CD8-positive, alpha-beta memory T cell (primary cell): ENCODE measurements at regions not wholly inside any gene's neighbourhood (a gene's known extent, or its start where the extent isn't known, plus 50 kb on each side); places are given as distances from the start of the nearest gene placed in this dataset.

Source experiments
- CTCF ChIA-PET: fragments of 350-600 bp; sonication (Branson Sonifier 250); formaldehyde crosslinking; loops from one replicate; lab custom pipeline; 2021; ENCODE audit warnings: antibody characterized with exemption; lab: Charles Lee
- POLR2A ChIA-PET: fragments of 350-600 bp; sonication (Branson Sonifier 250); formaldehyde crosslinking; loops from one replicate; lab custom pipeline; 2021; ENCODE audit warnings: antibody characterized with exemption; lab: Charles Lee
- DNase-seq, 5 donors: peaks; one replicate each; pipeline versions ENCODE4 v3.0.0 to v3.0.0-alpha.2; 2020 to 2022; ENCODE audit warnings: mixed read lengths in 1 of 5
- H3K27ac ChIP-seq: one replicate; pipeline ENCODE4 v1.7.0; 2013; ENCODE audit warnings: low read depth, mild to moderate bottlenecking, low read length, moderate library complexity
- H3K27me3 ChIP-seq: 2 replicates; pipeline ENCODE4 v1.7.0; 2013; ENCODE audit warnings: low read length, mild to moderate bottlenecking; ENCODE audit not compliant: insufficient read depth, poor library complexity, severe bottlenecking
- H3K36me3 ChIP-seq: 2 replicates; pipeline ENCODE4 v1.7.0; 2013; ENCODE audit warnings: mild to moderate bottlenecking, low read length, moderate library complexity; ENCODE audit not compliant: insufficient read depth
- H3K4me1 ChIP-seq: 2 replicates; pipeline ENCODE4 v1.7.0; 2013; ENCODE audit warnings: mild to moderate bottlenecking, low read length, moderate library complexity; ENCODE audit not compliant: insufficient read depth
- H3K4me3 ChIP-seq: 2 replicates; pipeline ENCODE4 v1.7.0; 2013; ENCODE audit warnings: mild to moderate bottlenecking, low read length
- H3K9me3 ChIP-seq: 2 replicates; pipeline ENCODE4 v1.7.0; 2013; ENCODE audit warnings: mild to moderate bottlenecking, low read length
- H3K27ac Mint-ChIP-seq, 8 donors: one replicate each; pipeline ENCODE4 v1.8.0; 2020 to 2021; ENCODE audit warnings: mixed read lengths in 8 of 8, mild to moderate bottlenecking in 6 of 8, inconsistent platforms in 3 of 8, moderate library complexity in 3 of 8
- H3K27me3 Mint-ChIP-seq, 2 donors: one replicate each; pipeline ENCODE4 v1.8.0; 2020 to 2021; ENCODE audit warnings: mixed read lengths in 2 of 2, mild to moderate bottlenecking in 1 of 2, moderate library complexity in 1 of 2
- H3K36me3 Mint-ChIP-seq, 3 donors: one replicate each; pipeline ENCODE4 v1.8.0; 2020 to 2021; ENCODE audit warnings: mixed read lengths in 3 of 3, inconsistent platforms in 1 of 3, mild to moderate bottlenecking in 1 of 3
- H3K4me1 Mint-ChIP-seq, 3 donors: one replicate each; pipeline ENCODE4 v1.8.0; 2020 to 2021; ENCODE audit warnings: mixed read lengths in 3 of 3, inconsistent platforms in 1 of 3, mild to moderate bottlenecking in 1 of 3
- H3K4me3 Mint-ChIP-seq, 7 donors: one replicate each; pipeline ENCODE4 v1.8.0; 2020 to 2021; ENCODE audit warnings: mixed read lengths in 7 of 7, mild to moderate bottlenecking in 6 of 7, moderate library complexity in 4 of 7, inconsistent platforms in 2 of 7
- H3K9me3 Mint-ChIP-seq, 5 donors: one replicate each; pipeline ENCODE4 v1.8.0; 2020 to 2022; ENCODE audit warnings: mixed read lengths in 5 of 5, mild to moderate bottlenecking in 3 of 5, moderate library complexity in 2 of 5, inconsistent platforms in 1 of 5

DNA sequence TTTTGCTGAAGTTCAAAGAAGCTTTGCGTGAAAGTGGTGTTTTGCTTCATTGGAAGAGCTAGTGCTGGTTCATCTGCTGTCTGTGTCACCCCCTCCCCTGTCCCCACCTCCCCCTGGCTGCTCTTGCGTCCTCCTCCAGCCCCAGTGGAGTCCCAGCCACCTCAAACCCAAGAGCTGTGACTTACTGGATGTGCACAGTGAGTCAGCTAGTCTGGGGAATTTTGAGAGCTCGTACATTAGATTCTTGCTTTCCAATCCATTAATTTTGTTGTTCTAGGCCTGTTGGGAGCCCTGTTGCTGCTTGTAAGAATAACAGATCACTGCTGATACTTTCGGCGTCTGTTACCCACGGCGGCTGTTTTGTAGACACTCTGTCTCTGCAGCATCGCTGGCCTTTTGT, 412.1 kb downstream of the TSN start:
- no peaks in the 10 kb centered on the region for H3K9me3 ChIP-seq
- H3K4me3 ChIP-seq, result no peak overlapping the region
- DNase-seq, result no peak
- no peaks in the 10 kb centered on the region for H3K9me3 Mint-ChIP-seq
- no peaks in the 10 kb centered on the region for H3K36me3 Mint-ChIP-seq
- H3K4me1 ChIP-seq, result no peaks in the 10 kb centered on the region
- no peaks in the 10 kb centered on the region for H3K36me3 ChIP-seq
- no peak overlapping the region for H3K4me3 Mint-ChIP-seq
- no peak overlapping the region for H3K27ac ChIP-seq
- H3K27ac Mint-ChIP-seq, result no peak overlapping the region
- POLR2A ChIA-PET, result no interaction called here
- no peaks in the 10 kb centered on the region for H3K4me1 Mint-ChIP-seq
- H3K27me3 ChIP-seq, result no peaks in the 10 kb centered on the region
- CTCF ChIA-PET, result no interaction called here
- H3K27me3 Mint-ChIP-seq, result peaks cover 0 to 2% of the 10 kb centered on the region in 2 donors

DNA sequence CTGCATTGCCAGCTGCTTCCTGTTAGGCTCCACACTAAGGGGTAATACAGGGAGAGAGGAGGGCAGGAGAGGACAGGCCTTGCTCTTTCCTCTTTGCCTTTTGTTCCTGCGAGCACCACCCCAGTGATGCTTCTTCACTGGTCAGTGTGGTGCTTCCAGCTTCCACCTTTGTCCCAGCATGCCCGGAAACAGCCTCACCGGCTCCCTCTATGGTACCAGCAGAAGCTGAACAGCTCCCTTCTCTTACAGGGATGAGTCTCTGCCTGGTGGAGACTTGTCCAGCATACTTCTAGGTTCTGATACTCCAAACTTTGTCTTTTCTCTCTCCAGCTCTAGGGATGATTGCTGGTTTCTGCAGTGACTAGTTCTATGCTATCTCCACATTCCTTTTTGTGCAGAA, 413.3 kb downstream of the TSN start:
- ChIA-PET POLR2A (no interaction called here), CTCF (no interaction called here)
- no peaks in the 10 kb centered on the region for H3K4me1 Mint-ChIP-seq
- H3K36me3 ChIP-seq, result no peaks in the 10 kb centered on the region
- H3K9me3 Mint-ChIP-seq, result no peaks in the 10 kb centered on the region
- no peak overlapping the region for H3K27ac Mint-ChIP-seq
- H3K27me3 ChIP-seq, result no peaks in the 10 kb centered on the region
- DNase-seq, result no peak
- H3K4me1 ChIP-seq, result no peaks in the 10 kb centered on the region
- H3K27me3 Mint-ChIP-seq, result peaks cover 0 to 2% of the 10 kb centered on the region in 2 donors
- H3K9me3 ChIP-seq, result no peaks in the 10 kb centered on the region
- H3K4me3 Mint-ChIP-seq, result no peak overlapping the region
- H3K27ac ChIP-seq, result no peak overlapping the region
- H3K36me3 Mint-ChIP-seq, result no peaks in the 10 kb centered on the region
- no peak overlapping the region for H3K4me3 ChIP-seq

- Mint-ChIP-seq H3K27ac (no peak overlapping the region), H3K36me3 (no peaks in the 10 kb centered on the region), H3K4me3 (no peak overlapping the region), H3K4me1 (no peaks in the 10 kb centered on the region), H3K27me3 (peaks cover 0 to under 1% of the 10 kb centered on the region in 2 donors), H3K9me3 (no peaks in the 10 kb centered on the region)
- no peak overlapping the region for H3K27ac ChIP-seq
- no peaks in the 10 kb centered on the region for H3K36me3 ChIP-seq
- POLR2A ChIA-PET, result no interaction called here
- CTCF ChIA-PET, result no interaction called here
- H3K4me3 ChIP-seq, result no peak overlapping the region
- no peaks in the 10 kb centered on the region for H3K4me1 ChIP-seq
- DNase-seq, result no peak
- H3K27me3 ChIP-seq, result no peaks in the 10 kb centered on the region
- no peaks in the 10 kb centered on the region for H3K9me3 ChIP-seq
These were observed 417.4 kb downstream of the TSN start for GRCh38 chr2:122172812-122173211.

GRCh38 chr2:122174061-122174460, 418.6 kb downstream of the TSN start:
- H3K4me1 Mint-ChIP-seq, result no peaks in the 10 kb centered on the region
- no peaks in the 10 kb centered on the region for H3K9me3 Mint-ChIP-seq
- H3K4me3 ChIP-seq, result no peak overlapping the region
- H3K27me3 ChIP-seq, result no peaks in the 10 kb centered on the region
- no peaks in the 10 kb centered on the region for H3K9me3 ChIP-seq
- no peaks in the 10 kb centered on the region for H3K36me3 ChIP-seq
- DNase-seq, result no peak
- H3K4me3 Mint-ChIP-seq, result no peak overlapping the region
- CTCF ChIA-PET, result no interaction called here
- POLR2A ChIA-PET, result no interaction called here
- H3K27me3 Mint-ChIP-seq, result no peaks in the 10 kb centered on the region
- H3K27ac ChIP-seq, result no peak overlapping the region
- no peaks in the 10 kb centered on the region for H3K4me1 ChIP-seq
- no peak overlapping the region for H3K27ac Mint-ChIP-seq
- no peaks in the 10 kb centered on the region for H3K36me3 Mint-ChIP-seq

DNA sequence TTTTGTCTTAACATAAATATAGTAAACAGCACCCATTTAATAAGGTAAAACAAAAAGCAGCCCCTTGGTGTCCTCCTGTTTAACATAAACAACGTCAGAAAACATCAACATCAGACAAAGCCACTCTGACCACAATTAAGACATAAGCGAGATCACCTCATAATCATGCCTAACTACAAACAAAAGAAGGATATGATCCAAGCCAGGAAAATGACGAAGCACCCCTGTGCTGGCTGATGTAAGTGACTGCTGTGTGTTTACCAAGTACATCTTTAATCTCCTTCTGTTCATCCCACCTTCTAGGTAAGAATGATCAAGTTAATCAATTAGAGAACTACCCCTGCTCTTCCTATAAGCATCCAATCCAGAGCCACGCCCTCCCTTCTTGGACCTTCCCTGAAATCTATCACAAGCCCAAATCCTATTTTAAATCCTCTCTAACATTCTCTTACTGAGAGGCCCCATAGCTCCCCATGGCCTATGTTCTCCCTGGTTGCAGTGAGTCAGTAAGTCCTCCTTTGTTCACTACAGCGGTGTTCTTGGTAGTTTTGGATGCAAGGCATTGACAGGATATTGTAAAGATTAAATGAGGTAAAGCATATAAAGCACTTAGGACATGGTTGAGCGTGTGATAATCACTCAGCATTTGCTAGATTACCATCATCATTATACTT, 424.2 kb downstream of the TSN start:
- Histone ChIP-seq H3K27ac (no peak overlapping the region), H3K27me3 (no peaks in the 10 kb centered on the region), H3K4me3 (no peak overlapping the region), H3K36me3 (no peaks in the 10 kb centered on the region), H3K4me1 (no peaks in the 10 kb centered on the region), H3K9me3 (no peaks in the 10 kb centered on the region)
- Mint-ChIP-seq H3K9me3 (no peaks in the 10 kb centered on the region), H3K4me3 (no peak overlapping the region), H3K36me3 (no peaks in the 10 kb centered on the region), H3K4me1 (no peaks in the 10 kb centered on the region), H3K27ac (no peak overlapping the region), H3K27me3 (no peaks in the 10 kb centered on the region)
- POLR2A ChIA-PET, result no interaction called here
- CTCF ChIA-PET, result no interaction called here
- DNase-seq, result no peak

DNA sequence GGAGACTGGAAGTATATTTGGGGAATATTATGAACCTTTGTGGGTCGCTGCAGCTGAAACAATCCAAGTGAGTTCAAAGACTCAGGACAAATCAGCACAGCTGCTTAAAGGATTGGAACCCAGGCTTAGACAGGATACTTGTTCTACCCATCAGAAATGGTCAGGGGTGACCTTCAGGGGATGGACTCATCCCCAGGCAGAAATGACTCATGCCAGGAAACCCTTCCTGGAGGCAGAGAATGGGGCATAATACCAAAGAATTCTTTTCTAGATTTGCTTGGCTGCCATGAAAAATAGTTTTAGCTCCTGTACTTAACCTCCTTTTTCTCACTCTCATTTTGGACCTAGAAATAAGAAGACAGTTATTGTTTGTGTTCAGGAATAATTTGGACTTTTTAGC, 425.5 kb downstream of the TSN start:
- no peak overlapping the region for H3K4me3 Mint-ChIP-seq
- Histone ChIP-seq H3K27me3 (no peaks in the 10 kb centered on the region), H3K27ac (no peak overlapping the region), H3K9me3 (no peaks in the 10 kb centered on the region), H3K36me3 (no peaks in the 10 kb centered on the region), H3K4me3 (no peak overlapping the region), H3K4me1 (no peaks in the 10 kb centered on the region)
- no peaks in the 10 kb centered on the region for H3K4me1 Mint-ChIP-seq
- no peak for DNase-seq
- H3K27ac Mint-ChIP-seq, result no peak overlapping the region
- CTCF ChIA-PET, result no interaction called here
- H3K36me3 Mint-ChIP-seq, result no peaks in the 10 kb centered on the region
- no peaks in the 10 kb centered on the region for H3K9me3 Mint-ChIP-seq
- no peaks in the 10 kb centered on the region for H3K27me3 Mint-ChIP-seq
- POLR2A ChIA-PET, result no interaction called here

DNA sequence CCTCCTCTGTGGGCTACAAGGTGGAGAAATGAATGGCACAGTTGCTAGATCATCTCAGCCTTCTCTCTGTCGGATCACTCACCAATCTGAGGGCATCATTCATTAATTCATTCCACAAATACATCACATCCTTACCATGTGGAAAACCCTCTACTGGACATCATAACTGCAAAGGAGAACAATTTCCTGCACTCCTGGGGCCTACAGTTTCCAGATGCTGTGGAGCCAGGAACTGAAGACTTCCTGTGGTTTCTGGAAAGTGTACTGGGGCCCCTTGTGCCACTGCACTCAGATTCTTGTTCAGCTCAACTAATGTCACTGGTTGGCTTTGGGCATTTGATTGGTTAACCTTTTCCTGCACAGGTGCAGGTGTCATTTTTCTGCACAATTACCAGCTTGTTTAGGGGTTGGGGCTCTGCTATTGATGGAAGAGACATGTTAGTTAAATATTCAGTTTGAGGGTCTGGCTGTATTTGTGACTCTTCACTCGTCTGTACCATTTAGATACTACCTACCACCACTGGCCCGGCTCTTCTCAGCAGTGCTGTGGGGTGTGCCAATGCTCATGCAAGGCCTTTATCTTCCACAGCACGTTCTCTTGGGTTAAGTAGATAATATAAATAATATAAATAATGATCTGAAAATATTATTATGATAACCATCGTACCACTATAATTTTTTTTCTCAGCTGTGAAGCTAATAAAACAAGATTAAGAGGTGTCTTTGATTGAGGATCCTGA, 427.3 kb downstream of the TSN start:
- no peaks in the 10 kb centered on the region for H3K9me3 ChIP-seq
- H3K36me3 ChIP-seq, result no peaks in the 10 kb centered on the region
- Mint-ChIP-seq H3K36me3 (no peaks in the 10 kb centered on the region), H3K4me3 (no peak overlapping the region), H3K27ac (no peak overlapping the region), H3K27me3 (no peaks in the 10 kb centered on the region), H3K4me1 (no peaks in the 10 kb centered on the region), H3K9me3 (no peaks in the 10 kb centered on the region)
- no peaks in the 10 kb centered on the region for H3K27me3 ChIP-seq
- no peaks in the 10 kb centered on the region for H3K4me1 ChIP-seq
- POLR2A ChIA-PET, result no interaction called here
- CTCF ChIA-PET, result no interaction called here
- DNase-seq, result no peak
- H3K4me3 ChIP-seq, result no peak overlapping the region
- no peak overlapping the region for H3K27ac ChIP-seq

DNA sequence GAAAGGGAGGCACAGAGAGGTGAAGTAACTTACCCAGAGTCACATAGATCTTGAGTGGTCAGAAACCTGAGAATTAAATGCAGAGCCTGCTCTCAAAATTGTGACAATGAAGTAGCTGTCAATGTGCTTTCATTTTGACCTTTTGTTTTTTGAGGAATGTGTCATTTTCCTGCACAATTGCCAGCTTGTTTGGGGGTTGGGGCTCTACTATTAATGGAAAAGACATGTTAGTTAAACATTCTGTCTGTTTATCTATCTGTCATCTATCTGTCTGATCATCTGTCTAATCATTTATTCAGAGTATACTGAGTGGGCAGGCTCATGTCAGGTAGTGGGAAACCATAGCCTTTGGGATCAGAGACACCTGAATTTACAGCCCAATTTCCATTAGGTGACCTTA, 428.4 kb downstream of the TSN start:
- Histone ChIP-seq H3K27me3 (no peaks in the 10 kb centered on the region), H3K4me1 (no peaks in the 10 kb centered on the region), H3K27ac (no peak overlapping the region), H3K9me3 (no peaks in the 10 kb centered on the region), H3K4me3 (no peak overlapping the region), H3K36me3 (no peaks in the 10 kb centered on the region)
- Mint-ChIP-seq H3K4me3 (no peak overlapping the region), H3K4me1 (no peaks in the 10 kb centered on the region), H3K27me3 (peaks cover 0 to 3% of the 10 kb centered on the region in 2 donors), H3K27ac (no peak overlapping the region), H3K36me3 (no peaks in the 10 kb centered on the region), H3K9me3 (no peaks in the 10 kb centered on the region)
- ChIA-PET POLR2A (no interaction called here), CTCF (no interaction called here)
- DNase-seq, result no peak
